Neutrophil (primary cell): ENCODE measurements at regions not wholly inside any gene's neighbourhood (a gene's known extent, or its start where the extent isn't known, plus 50 kb on each side); places are given as distances from the start of the nearest gene placed in this dataset.

ENCODE experiments used
- H3K27ac ChIP-seq: fragments of 200-600 bp; sonication (generic); 2 replicates; pipeline ENCODE4 v1.5.1; 2016; ENCODE audit warnings: mild to moderate bottlenecking, moderate library complexity
- H3K27me3 ChIP-seq: fragments of 200-600 bp; sonication (generic); 2 replicates; pipeline ENCODE4 v1.6.0; 2016; ENCODE audit warnings: mild to moderate bottlenecking
- H3K36me3 ChIP-seq: fragments of 200-600 bp; sonication (generic); 2 replicates; pipeline ENCODE4 v1.5.1; 2017
- H3K4me1 ChIP-seq, 2 experiments: fragments of 200-600 bp in 1 of 2; sonication (generic) in 1 of 2; 1 replicate in 1 of 2; 2 replicates in 1 of 2; pipeline versions ENCODE4 v1.5.1 to v1.6.1; 2013 to 2016; ENCODE audit warnings: low read depth in 1 of 2, low read length in 1 of 2, mild to moderate bottlenecking in 1 of 2, moderate library complexity in 1 of 2; ENCODE audit not compliant: control insufficient read depth in 1 of 2, insufficient read depth in 1 of 2
- H3K4me3 ChIP-seq, 2 experiments: fragments of 200-600 bp in 1 of 2; sonication (generic) in 1 of 2; 1 replicate in 1 of 2; 2 replicates in 1 of 2; pipeline ENCODE4 v1.5.1; 2013 to 2016; ENCODE audit warnings: low read depth in 1 of 2, low read length in 1 of 2, mild to moderate bottlenecking in 1 of 2, moderate library complexity in 1 of 2
- H3K9me3 ChIP-seq: fragments of 200-600 bp; sonication (generic); 2 replicates; pipeline ENCODE4 v1.5.1; 2016
- CTCF ChIP-seq: fragments of 200-600 bp; sonication (generic); IDR thresholded peaks from 2 replicates; pipeline ENCODE4 v1.5.1; 2016; ENCODE audit warnings: antibody characterized with exemption

- no peak for TF ChIP-seq CTCF
- Histone ChIP-seq H3K36me3 (no peaks in the 10 kb centered on the region), H3K4me1 (peaks cover 18 to 20% of the 10 kb centered on the region in 2 experiments), H3K27ac (no peak overlapping the region), H3K4me3 (no peak overlapping the region), H3K27me3 (no peaks in the 10 kb centered on the region), H3K9me3 (no peaks in the 10 kb centered on the region)
Observed at GRCh38 chr5:82353522-82353921, 75.4 kb upstream of the RPS23 start.

- TF ChIP-seq CTCF, result no peak
- no peak overlapping the region for H3K27ac ChIP-seq
Observed at GRCh38 chr5:82352146-82352791, 74.1 kb upstream of the RPS23 start.

GRCh38 chr5:82351754-82352145, 73.6 kb upstream of the RPS23 start:
- Histone ChIP-seq H3K4me1 (peaks cover under 1 to 2% of the 10 kb centered on the region in 2 experiments), H3K36me3 (no peaks in the 10 kb centered on the region), H3K9me3 (no peaks in the 10 kb centered on the region), H3K27me3 (no peaks in the 10 kb centered on the region), H3K27ac (no peak overlapping the region), H3K4me3 (no peak overlapping the region)
- TF ChIP-seq CTCF, result peak; percentile 63

More at GRCh38 chr5:82352146-82352791, 74.1 kb upstream of the RPS23 start:
- no peaks in the 10 kb centered on the region for H3K9me3 ChIP-seq
- H3K4me1 ChIP-seq, result peaks cover 6 to 7% of the 10 kb centered on the region in 2 experiments
- H3K36me3 ChIP-seq, result no peaks in the 10 kb centered on the region
- H3K27me3 ChIP-seq, result no peaks in the 10 kb centered on the region
- no peak overlapping the region for H3K4me3 ChIP-seq

GRCh38 chr5:82351297-82351696, 73.1 kb upstream of the RPS23 start:
- Histone ChIP-seq H3K27ac (no peak overlapping the region), H3K4me1 (no peaks in the 10 kb centered on the region), H3K36me3 (no peaks in the 10 kb centered on the region), H3K27me3 (no peaks in the 10 kb centered on the region), H3K9me3 (no peaks in the 10 kb centered on the region), H3K4me3 (no peak overlapping the region)
- no peak for TF ChIP-seq CTCF

GRCh38 chr5:82349652-82350051, 71.5 kb upstream of the RPS23 start:
- H3K9me3 ChIP-seq, result no peaks in the 10 kb centered on the region
- no peak for TF ChIP-seq CTCF
- H3K36me3 ChIP-seq, result no peaks in the 10 kb centered on the region
- no peak overlapping the region for H3K4me3 ChIP-seq
- H3K27me3 ChIP-seq, result no peaks in the 10 kb centered on the region
- no peak overlapping the region for H3K27ac ChIP-seq
- H3K4me1 ChIP-seq, result no peaks in the 10 kb centered on the region
